ENCODE measurements at regions not wholly inside any gene's neighbourhood (a gene's known extent, or its start where the extent isn't known, plus 50 kb on each side); places are given as distances from the start of the nearest gene placed in this dataset.

GRCh38 chr2:123732563-123732962 is 292.5 kb upstream of the CNTNAP5 start:
- TF ChIP-seq ELK1 (IDR thresholded peaks at IDR 0.05; ENCODE audit: low read depth, low read length) = no peak
- no peak for TF ChIP-seq POLR2A (IDR thresholded peaks at IDR 0.05; ENCODE audit: low read length)
- no peak for TF ChIP-seq CEBPB (IDR thresholded peaks at IDR 0.05)
- TF ChIP-seq, protein P1, sequence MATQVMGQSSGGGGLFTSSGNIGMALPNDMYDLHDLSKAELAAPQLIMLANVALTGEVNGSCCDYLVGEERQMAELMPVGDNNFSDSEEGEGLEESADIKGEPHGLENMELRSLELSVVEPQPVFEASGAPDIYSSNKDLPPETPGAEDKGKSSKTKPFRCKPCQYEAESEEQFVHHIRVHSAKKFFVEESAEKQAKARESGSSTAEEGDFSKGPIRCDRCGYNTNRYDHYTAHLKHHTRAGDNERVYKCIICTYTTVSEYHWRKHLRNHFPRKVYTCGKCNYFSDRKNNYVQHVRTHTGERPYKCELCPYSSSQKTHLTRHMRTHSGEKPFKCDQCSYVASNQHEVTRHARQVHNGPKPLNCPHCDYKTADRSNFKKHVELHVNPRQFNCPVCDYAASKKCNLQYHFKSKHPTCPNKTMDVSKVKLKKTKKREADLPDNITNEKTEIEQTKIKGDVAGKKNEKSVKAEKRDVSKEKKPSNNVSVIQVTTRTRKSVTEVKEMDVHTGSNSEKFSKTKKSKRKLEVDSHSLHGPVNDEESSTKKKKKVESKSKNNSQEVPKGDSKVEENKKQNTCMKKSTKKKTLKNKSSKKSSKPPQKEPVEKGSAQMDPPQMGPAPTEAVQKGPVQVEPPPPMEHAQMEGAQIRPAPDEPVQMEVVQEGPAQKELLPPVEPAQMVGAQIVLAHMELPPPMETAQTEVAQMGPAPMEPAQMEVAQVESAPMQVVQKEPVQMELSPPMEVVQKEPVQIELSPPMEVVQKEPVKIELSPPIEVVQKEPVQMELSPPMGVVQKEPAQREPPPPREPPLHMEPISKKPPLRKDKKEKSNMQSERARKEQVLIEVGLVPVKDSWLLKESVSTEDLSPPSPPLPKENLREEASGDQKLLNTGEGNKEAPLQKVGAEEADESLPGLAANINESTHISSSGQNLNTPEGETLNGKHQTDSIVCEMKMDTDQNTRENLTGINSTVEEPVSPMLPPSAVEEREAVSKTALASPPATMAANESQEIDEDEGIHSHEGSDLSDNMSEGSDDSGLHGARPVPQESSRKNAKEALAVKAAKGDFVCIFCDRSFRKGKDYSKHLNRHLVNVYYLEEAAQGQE (IDR thresholded peaks at IDR 0.05) = no peak
- no peak for TF ChIP-seq KDM1A (IDR thresholded peaks at IDR 0.05; ENCODE audit: low read depth)
- TF ChIP-seq, protein P2, sequence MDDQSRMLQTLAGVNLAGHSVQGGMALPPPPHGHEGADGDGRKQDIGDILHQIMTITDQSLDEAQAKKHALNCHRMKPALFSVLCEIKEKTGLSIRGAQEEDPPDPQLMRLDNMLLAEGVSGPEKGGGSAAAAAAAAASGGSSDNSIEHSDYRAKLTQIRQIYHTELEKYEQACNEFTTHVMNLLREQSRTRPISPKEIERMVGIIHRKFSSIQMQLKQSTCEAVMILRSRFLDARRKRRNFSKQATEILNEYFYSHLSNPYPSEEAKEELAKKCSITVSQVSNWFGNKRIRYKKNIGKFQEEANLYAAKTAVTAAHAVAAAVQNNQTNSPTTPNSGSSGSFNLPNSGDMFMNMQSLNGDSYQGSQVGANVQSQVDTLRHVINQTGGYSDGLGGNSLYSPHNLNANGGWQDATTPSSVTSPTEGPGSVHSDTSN (IDR thresholded peaks at IDR 0.05) = no peak
- TF ChIP-seq CTCF (IDR thresholded peaks at IDR 0.05) = no peak
- no peak for TF ChIP-seq EP300 (IDR thresholded peaks at IDR 0.05)
- no peak for TF ChIP-seq USF2 (IDR thresholded peaks at IDR 0.05)
- no peak for TF ChIP-seq MAX (IDR thresholded peaks at IDR 0.05)
- no peak for TF ChIP-seq ZC3H11A (IDR thresholded peaks at IDR 0.05)
